ENCODE measurements at regions not wholly inside any gene's neighbourhood (a gene's known extent, or its start where the extent isn't known, plus 50 kb on each side); places are given as distances from the start of the nearest gene placed in this dataset.

DNA sequence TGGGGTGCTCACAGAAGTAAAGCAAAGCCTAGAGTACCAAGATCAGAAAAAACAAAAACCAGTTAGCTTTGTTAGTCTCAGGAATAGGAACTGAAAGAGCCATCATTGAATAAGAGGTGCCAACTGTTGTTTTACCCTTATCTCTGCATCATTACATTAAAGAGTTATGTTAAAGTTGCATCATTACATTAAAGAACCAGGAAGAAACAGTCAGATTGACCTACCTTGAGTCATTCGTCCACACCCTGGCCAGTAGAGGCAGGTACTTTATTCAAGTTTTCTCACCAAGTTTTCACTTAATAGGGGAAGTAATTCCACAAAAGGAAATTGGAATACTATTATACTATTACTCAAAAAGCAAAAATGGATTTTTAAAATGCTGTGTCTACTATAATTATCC, 121.7 kb upstream of the CNOT2 start:
- no peak for DNase-seq (ENCODE audit: low read depth, low spot score)
- POLR2A ChIA-PET, result no interaction called here
- no peak overlapping the region for H3K4me3 ChIP-seq (ENCODE audit: low read depth, low read length)
- CTCF ChIA-PET, result no interaction called here
- TF ChIP-seq, protein P1, sequence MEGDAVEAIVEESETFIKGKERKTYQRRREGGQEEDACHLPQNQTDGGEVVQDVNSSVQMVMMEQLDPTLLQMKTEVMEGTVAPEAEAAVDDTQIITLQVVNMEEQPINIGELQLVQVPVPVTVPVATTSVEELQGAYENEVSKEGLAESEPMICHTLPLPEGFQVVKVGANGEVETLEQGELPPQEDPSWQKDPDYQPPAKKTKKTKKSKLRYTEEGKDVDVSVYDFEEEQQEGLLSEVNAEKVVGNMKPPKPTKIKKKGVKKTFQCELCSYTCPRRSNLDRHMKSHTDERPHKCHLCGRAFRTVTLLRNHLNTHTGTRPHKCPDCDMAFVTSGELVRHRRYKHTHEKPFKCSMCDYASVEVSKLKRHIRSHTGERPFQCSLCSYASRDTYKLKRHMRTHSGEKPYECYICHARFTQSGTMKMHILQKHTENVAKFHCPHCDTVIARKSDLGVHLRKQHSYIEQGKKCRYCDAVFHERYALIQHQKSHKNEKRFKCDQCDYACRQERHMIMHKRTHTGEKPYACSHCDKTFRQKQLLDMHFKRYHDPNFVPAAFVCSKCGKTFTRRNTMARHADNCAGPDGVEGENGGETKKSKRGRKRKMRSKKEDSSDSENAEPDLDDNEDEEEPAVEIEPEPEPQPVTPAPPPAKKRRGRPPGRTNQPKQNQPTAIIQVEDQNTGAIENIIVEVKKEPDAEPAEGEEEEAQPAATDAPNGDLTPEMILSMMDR (IDR thresholded peaks at IDR 0.05; ENCODE audit: insufficient read depth, low read length, missing control alignments), result no peak

DNA sequence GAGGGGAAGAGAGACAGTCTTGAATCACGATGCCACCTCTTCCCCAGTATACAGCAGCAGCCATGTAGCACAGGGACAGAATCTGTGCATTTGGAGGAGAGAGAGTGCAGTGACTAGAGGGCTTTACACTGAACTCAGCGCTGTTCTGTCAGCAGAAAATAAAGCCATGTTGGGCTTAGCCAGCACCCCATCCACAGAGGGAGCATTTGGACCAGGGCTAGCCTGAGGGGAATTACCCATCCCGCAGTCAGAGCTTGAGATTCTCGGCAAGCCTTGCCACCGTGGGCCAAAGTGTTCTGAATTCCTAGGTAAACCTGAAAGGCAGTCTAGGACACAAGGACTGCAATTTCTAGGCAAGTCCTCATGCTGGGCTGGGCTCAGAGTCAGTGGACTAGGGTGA, 120.4 kb upstream of the CNOT2 start:
- ChIA-PET CTCF (no interaction called here), POLR2A (no interaction called here)
- TF ChIP-seq, protein P1 (IDR thresholded peaks at IDR 0.05; ENCODE audit: insufficient read depth, low read length, missing control alignments), result no peak
- H3K4me3 ChIP-seq (ENCODE audit: low read depth, low read length), result no peak overlapping the region
- DNase-seq (ENCODE audit: low read depth, low spot score), result no peak

DNA sequence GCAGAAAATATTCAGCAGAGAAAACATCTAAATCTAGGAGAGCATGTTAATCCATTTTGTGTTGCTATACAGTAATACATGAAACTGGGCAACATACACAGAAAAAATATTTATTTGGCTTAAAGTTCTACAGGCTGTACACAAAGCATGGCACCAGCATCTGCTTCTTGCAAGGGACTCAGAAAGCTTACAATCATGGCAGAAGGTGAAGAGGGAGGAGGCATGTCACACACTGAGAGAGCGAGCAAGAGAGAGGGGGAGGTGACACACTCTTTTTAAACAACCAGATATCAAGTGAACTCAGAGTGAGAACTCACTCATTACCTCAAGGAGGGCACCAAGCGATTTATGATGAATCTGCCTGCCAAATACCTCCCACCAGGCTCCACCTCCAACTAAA, 94.2 kb upstream of the CNOT2 start:
- POLR2A ChIA-PET, result no interaction called here
- CTCF ChIA-PET, result no interaction called here
- DNase-seq (ENCODE audit: low read depth, low spot score), result no peak
- TF ChIP-seq, protein P1 (IDR thresholded peaks at IDR 0.05; ENCODE audit: insufficient read depth, low read length, missing control alignments), result no peak
- H3K4me3 ChIP-seq (ENCODE audit: low read depth, low read length), result no peak overlapping the region

DNA sequence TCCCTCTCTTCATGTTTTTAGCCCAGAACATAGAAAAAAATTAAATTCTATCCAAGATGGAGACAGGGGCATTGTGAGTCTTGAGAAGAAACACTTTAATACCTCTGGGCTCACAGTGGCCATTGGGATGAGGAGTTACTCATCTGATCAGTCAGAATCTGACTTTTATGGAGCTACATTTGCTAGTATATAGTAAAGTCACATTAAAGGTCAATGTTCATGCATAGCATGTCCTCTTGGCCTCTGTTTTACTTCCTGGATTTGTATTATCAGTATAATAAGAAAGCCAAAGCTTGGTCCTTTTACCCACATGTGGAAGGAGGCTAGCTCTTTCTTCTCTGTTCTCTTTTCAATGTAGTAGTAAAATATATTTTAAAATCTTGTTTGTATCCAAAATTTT, 93.6 kb upstream of the CNOT2 start:
- no peak overlapping the region for H3K4me3 ChIP-seq (ENCODE audit: low read depth, low read length)
- ChIA-PET POLR2A (no interaction called here), CTCF (no interaction called here)
- DNase-seq (ENCODE audit: low read depth, low spot score), result no peak
- TF ChIP-seq, protein P1 (IDR thresholded peaks at IDR 0.05; ENCODE audit: insufficient read depth, low read length, missing control alignments), result no peak

DNA sequence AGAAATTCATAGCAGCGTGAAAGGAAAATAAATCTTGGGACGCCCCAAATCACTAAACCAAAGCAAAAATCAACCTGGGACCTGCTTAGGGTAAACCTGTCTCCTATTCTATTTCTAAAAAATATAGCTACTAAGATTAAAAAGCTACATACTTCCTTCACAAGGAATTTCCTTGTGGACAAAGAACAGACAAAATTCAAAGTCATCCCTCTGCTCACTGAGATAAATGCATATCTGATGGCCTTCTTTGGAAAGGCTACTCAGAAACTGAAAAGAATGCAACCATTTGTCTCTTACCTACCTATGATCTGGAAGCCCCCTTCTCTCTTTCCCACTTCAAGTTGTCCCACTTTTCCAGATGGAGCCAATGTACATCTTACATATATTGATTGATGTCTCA, 93.0 kb upstream of the CNOT2 start:
- no peak overlapping the region for H3K4me3 ChIP-seq (ENCODE audit: low read depth, low read length)
- CTCF ChIA-PET, result no interaction called here
- POLR2A ChIA-PET, result no interaction called here
- no peak for DNase-seq (ENCODE audit: low read depth, low spot score)
- TF ChIP-seq, protein P1 (IDR thresholded peaks at IDR 0.05; ENCODE audit: insufficient read depth, low read length, missing control alignments), result no peak

DNA sequence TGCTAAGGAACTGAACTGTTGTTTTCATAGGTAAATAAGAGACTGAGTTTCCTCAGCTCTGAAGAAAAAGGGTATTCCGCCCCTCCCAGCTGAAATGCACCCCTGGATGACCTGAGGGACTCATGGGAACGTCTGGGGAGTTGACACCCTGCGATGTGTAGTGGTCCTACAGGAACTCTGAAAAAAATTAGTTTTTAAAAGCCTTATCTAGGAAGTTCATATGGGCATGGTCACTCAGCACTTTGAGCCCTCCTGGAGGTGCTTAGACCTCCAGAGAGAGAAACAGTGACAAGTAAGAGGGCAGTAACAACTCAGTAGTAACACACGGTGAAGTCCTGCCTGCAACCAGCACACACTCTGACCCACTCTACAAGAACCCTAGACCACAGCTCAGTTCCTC, 91.2 kb upstream of the CNOT2 start:
- no peak for DNase-seq (ENCODE audit: low read depth, low spot score)
- H3K4me3 ChIP-seq (ENCODE audit: low read depth, low read length), result no peak overlapping the region
- ChIA-PET CTCF (no interaction called here), POLR2A (no interaction called here)
- TF ChIP-seq, protein P1 (IDR thresholded peaks at IDR 0.05; ENCODE audit: insufficient read depth, low read length, missing control alignments), result no peak
